Ishikawa (cell line): ENCODE measurements at regions not wholly inside any gene's neighbourhood (a gene's known extent, or its start where the extent isn't known, plus 50 kb on each side); places are given as distances from the start of the nearest gene placed in this dataset.

Source experiments
- CEBPB ChIP-seq: IDR thresholded peaks from 2 replicates; pipeline ENCODE4 v1.6.1; 2012
- CREB1 ChIP-seq: IDR thresholded peaks from 2 replicates; pipeline ENCODE4 v1.6.1; 2012; ENCODE audit warnings: low read depth
- EGR1 ChIP-seq: IDR thresholded peaks from 2 replicates; pipeline ENCODE4 v1.6.1; 2012
- EP300 ChIP-seq: IDR thresholded peaks from 2 replicates; pipeline ENCODE4 v1.6.1; 2012; ENCODE audit warnings: borderline replicate concordance
- MAX ChIP-seq: IDR thresholded peaks from 2 replicates; pipeline ENCODE4 v1.6.1; 2012
- RAD21 ChIP-seq: IDR thresholded peaks from 2 replicates; pipeline ENCODE4 v1.6.1; 2012; ENCODE audit warnings: low read depth
- TAF1 ChIP-seq: IDR thresholded peaks from 2 replicates; pipeline ENCODE4 v1.6.1; 2012; ENCODE audit warnings: low read depth, mild to moderate bottlenecking
- TEAD4 ChIP-seq: IDR thresholded peaks from 2 replicates; pipeline ENCODE4 v1.6.1; 2012
- USF1 ChIP-seq: IDR thresholded peaks from 2 replicates; pipeline ENCODE4 v1.6.1; 2012
- YY1 ChIP-seq: IDR thresholded peaks from 2 replicates; pipeline ENCODE4 v1.6.1; 2012; ENCODE audit warnings: low read depth

GRCh38 chr3:184654375-184654774, 57.5 kb downstream of the MAGEF1 start:
- no peak for TF ChIP-seq RAD21
- no peak for TF ChIP-seq CREB1
- no peak for TF ChIP-seq YY1
- no peak for TF ChIP-seq MAX
- TF ChIP-seq TAF1 = no peak
- TF ChIP-seq CEBPB = no peak
- TF ChIP-seq EGR1 = no peak
- no peak for TF ChIP-seq EP300
- no peak for TF ChIP-seq TEAD4
- TF ChIP-seq USF1 = no peak
